GM19238 (cell line): ENCODE measurements at regions not wholly inside any gene's neighbourhood (a gene's known extent, or its start where the extent isn't known, plus 50 kb on each side); places are given as distances from the start of the nearest gene placed in this dataset.

Experiments used
- DNase-seq: peaks from one replicate; pipeline ENCODE4 v3.0.0; 2011; ENCODE audit warnings: low spot score; ENCODE audit not compliant: insufficient read length

- DNase-seq, result no peak
Observed at GRCh38 chr15:81491414-81492096, 117.5 kb upstream of the TMC3 start.

- no peak for DNase-seq
Observed at GRCh38 chr15:81485806-81486205, 111.8 kb upstream of the TMC3 start.

- no peak for DNase-seq
Observed at GRCh38 chr15:81484086-81484955, 110.3 kb upstream of the TMC3 start.

- DNase-seq, result no peak
Observed at GRCh38 chr15:81483496-81483895, 109.5 kb upstream of the TMC3 start.

- no peak for DNase-seq
Observed at GRCh38 chr15:81481346-81481745, 107.3 kb upstream of the TMC3 start.

GRCh38 chr15:81480645-81481053 lies 106.6 kb upstream of the TMC3 start:
- no peak for DNase-seq

- no peak for DNase-seq
Observed at GRCh38 chr15:81478354-81478753, 104.3 kb upstream of the TMC3 start.

- no peak for DNase-seq
Observed at GRCh38 chr15:81475926-81476325, 101.9 kb upstream of the TMC3 start.

- no peak for DNase-seq
Observed at GRCh38 chr15:81475471-81475870, 101.5 kb upstream of the TMC3 start.

- no peak for DNase-seq
Observed at GRCh38 chr15:81473946-81474345, 99.9 kb upstream of the TMC3 start.

- no peak for DNase-seq
Observed at GRCh38 chr15:81473177-81473576, 99.2 kb upstream of the TMC3 start.

- DNase-seq, result no peak
Observed at GRCh38 chr15:81471151-81471550, 97.1 kb upstream of the TMC3 start.

GRCh38 chr15:81469154-81469553 lies 95.1 kb upstream of the TMC3 start:
- DNase-seq, result no peak

- no peak for DNase-seq
Observed at GRCh38 chr15:81466741-81467140, 92.7 kb upstream of the TMC3 start.

GRCh38 chr15:81454024-81454423 lies 80.0 kb upstream of the TMC3 start:
- no peak for DNase-seq

- DNase-seq, result no peak
Observed at GRCh38 chr15:81450721-81451120, 76.7 kb upstream of the TMC3 start.

- no peak for DNase-seq
Observed at GRCh38 chr15:81449836-81450474, 75.9 kb upstream of the TMC3 start.

GRCh38 chr15:81443040-81443820 lies 69.2 kb upstream of the TMC3 start:
- no peak for DNase-seq

GRCh38 chr15:81442454-81442853 lies 68.4 kb upstream of the TMC3 start:
- DNase-seq, result no peak

GRCh38 chr15:81434851-81435250 lies 60.8 kb upstream of the TMC3 start:
- no peak for DNase-seq

- no peak for DNase-seq
Observed at GRCh38 chr15:81433462-81433861, 59.4 kb upstream of the TMC3 start.

GRCh38 chr15:81432179-81432578 lies 58.2 kb upstream of the TMC3 start:
- no peak for DNase-seq
